ENCODE measurements at regions not wholly inside any gene's neighbourhood (a gene's known extent, or its start where the extent isn't known, plus 50 kb on each side); places are given as distances from the start of the nearest gene placed in this dataset.

DNA sequence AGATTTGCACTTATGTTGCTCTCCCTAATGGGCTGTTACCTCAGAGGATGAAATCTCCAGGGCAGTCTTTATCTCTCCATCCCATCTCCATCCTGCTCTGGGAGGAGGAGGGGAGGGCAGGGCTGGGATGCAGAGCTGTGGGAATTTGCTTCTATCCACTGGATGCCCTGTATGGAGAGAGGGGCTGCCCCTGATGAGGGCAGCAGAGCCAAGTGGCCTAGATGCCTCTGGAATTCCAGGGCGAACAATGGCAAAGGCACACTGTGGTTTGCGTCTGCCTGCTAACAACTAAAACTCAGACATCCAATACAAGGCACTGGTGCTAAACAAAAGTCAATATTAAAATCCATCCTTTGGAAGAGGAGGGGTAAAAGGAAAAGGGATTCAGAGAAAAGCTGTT, 165.1 kb downstream of the COG6 start:
- H3K4me3 Mint-ChIP-seq (ENCODE audit: unreplicated experiment): no peak overlapping the region
- H3K4me1 Mint-ChIP-seq (ENCODE audit: unreplicated experiment): peaks cover 8% of the 10 kb centered on the region
- H3K27ac Mint-ChIP-seq (ENCODE audit: unreplicated experiment): no peak overlapping the region
- no peaks in the 10 kb centered on the region for H3K9me3 Mint-ChIP-seq (ENCODE audit: unreplicated experiment)
- H3K36me3 Mint-ChIP-seq (ENCODE audit: unreplicated experiment): no peaks in the 10 kb centered on the region
- H3K27me3 Mint-ChIP-seq (ENCODE audit: unreplicated experiment): no peaks in the 10 kb centered on the region
- no peak for DNase-seq (ENCODE audit: extremely low spot score, unreplicated experiment)
- TF ChIP-seq, protein P1, sequence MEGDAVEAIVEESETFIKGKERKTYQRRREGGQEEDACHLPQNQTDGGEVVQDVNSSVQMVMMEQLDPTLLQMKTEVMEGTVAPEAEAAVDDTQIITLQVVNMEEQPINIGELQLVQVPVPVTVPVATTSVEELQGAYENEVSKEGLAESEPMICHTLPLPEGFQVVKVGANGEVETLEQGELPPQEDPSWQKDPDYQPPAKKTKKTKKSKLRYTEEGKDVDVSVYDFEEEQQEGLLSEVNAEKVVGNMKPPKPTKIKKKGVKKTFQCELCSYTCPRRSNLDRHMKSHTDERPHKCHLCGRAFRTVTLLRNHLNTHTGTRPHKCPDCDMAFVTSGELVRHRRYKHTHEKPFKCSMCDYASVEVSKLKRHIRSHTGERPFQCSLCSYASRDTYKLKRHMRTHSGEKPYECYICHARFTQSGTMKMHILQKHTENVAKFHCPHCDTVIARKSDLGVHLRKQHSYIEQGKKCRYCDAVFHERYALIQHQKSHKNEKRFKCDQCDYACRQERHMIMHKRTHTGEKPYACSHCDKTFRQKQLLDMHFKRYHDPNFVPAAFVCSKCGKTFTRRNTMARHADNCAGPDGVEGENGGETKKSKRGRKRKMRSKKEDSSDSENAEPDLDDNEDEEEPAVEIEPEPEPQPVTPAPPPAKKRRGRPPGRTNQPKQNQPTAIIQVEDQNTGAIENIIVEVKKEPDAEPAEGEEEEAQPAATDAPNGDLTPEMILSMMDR (IDR thresholded peaks at IDR 0.05): no peak

DNA sequence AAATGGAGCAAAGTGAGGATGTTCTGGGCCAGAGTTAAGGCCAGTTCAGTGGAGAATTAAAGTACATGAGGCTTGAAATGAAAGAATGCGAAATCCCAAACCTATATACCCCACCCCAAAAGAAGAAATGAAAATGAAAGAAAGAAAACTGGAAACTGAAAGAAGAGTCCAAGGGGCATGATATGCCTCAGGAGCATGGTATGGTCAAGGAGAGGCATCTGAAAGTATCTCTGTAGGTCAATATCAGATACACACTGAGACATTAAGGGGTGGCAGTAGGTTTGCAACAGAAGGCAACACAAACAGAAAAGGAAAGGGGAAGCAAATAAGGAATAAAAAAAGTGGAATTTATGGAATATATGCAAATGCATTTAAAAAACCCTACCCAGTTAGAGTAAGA, 166.5 kb downstream of the COG6 start:
- DNase-seq (ENCODE audit: extremely low spot score, unreplicated experiment): no peak
- Mint-ChIP-seq H3K4me1 (ENCODE audit: unreplicated experiment) (peaks cover 8% of the 10 kb centered on the region), H3K9me3 (ENCODE audit: unreplicated experiment) (no peaks in the 10 kb centered on the region), H3K4me3 (ENCODE audit: unreplicated experiment) (no peak overlapping the region), H3K27ac (ENCODE audit: unreplicated experiment) (no peak overlapping the region), H3K27me3 (ENCODE audit: unreplicated experiment) (no peaks in the 10 kb centered on the region), H3K36me3 (ENCODE audit: unreplicated experiment) (no peaks in the 10 kb centered on the region)
- TF ChIP-seq, protein P1 (IDR thresholded peaks at IDR 0.05): no peak

DNA sequence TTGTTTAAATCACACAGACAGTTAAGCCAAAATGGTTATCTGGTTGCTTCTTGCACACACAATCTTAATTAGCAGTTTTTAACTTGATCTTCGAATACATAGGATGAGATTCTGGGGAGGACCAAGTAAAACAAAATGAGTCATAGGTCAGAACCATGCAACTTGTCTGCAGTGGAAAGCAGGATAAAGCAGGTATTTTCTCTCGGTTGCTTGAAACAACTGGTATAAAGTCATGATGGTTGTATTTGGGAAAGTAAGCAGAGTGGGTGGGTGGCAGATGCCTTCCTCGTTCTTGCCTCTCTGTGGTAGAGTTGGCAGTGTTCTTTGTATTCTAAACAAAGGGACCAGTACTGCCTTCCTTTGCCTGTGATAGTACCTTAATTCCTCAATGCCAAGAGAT, 167.0 kb downstream of the COG6 start:
- no peak for DNase-seq (ENCODE audit: extremely low spot score, unreplicated experiment)
- TF ChIP-seq, protein P1 (IDR thresholded peaks at IDR 0.05): no peak
- no peaks in the 10 kb centered on the region for H3K9me3 Mint-ChIP-seq (ENCODE audit: unreplicated experiment)
- no peak overlapping the region for H3K27ac Mint-ChIP-seq (ENCODE audit: unreplicated experiment)
- no peaks in the 10 kb centered on the region for H3K27me3 Mint-ChIP-seq (ENCODE audit: unreplicated experiment)
- no peaks in the 10 kb centered on the region for H3K36me3 Mint-ChIP-seq (ENCODE audit: unreplicated experiment)
- H3K4me3 Mint-ChIP-seq (ENCODE audit: unreplicated experiment): no peak overlapping the region
- peaks cover 8% of the 10 kb centered on the region for H3K4me1 Mint-ChIP-seq (ENCODE audit: unreplicated experiment)

DNA sequence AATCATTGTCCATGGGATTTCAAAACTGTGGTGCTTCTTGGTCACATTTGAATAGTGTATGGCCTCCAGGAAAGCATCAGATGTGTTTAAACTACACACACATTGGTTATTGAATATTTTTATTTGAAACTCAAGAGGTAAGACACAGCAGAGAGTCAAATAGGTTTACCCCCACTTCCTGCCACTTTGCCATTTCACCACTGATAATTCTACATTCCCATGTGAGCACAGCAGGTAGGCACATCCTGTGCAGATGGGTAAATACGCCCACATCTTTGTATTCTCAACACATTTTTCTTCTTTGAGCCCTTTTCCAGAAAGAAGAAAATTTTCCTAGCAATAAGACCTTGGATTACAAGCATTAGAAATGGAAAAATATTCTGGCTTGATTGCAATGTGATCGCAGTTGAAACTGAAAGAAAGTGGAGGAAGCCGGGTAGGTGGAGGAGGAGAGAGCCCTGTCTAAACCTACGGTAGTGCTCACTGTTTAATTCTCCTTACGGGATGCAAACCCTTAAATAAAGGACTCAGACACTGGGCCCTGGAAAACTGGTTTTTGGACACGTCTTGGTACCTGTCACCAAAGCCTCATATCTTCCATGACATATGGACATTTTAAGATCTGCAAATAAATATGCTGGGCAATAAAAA, 167.7 kb downstream of the COG6 start:
- Mint-ChIP-seq H3K4me3 (ENCODE audit: unreplicated experiment) (no peak overlapping the region), H3K9me3 (ENCODE audit: unreplicated experiment) (no peaks in the 10 kb centered on the region), H3K27me3 (ENCODE audit: unreplicated experiment) (no peaks in the 10 kb centered on the region), H3K36me3 (ENCODE audit: unreplicated experiment) (no peaks in the 10 kb centered on the region), H3K27ac (ENCODE audit: unreplicated experiment) (no peak overlapping the region), H3K4me1 (ENCODE audit: unreplicated experiment) (peaks cover 8% of the 10 kb centered on the region)
- DNase-seq (ENCODE audit: extremely low spot score, unreplicated experiment): no peak
- TF ChIP-seq, protein P1 (IDR thresholded peaks at IDR 0.05): no peak

DNA sequence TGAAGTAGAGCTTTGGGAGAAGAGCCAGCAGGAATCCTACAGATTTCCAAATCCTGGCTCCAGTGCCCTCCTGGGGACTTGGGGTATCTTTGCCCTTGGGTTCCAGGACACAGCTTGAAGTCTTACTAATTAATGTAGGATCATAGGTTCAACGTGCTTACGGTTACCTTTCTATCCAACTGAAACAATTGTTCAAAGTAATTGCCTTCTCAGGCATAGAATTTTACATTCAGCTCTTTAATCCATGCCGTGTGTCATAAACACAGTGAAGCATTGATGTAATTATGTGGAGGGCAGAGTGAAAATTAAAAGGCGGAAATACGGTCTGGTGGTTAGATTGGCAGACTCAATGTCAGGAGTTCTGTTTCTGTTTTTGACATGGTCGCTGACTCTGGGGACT, 170.4 kb downstream of the COG6 start:
- H3K9me3 Mint-ChIP-seq (ENCODE audit: unreplicated experiment): peaks cover 11% of the 10 kb centered on the region
- peaks cover 2% of the 10 kb centered on the region for H3K4me1 Mint-ChIP-seq (ENCODE audit: unreplicated experiment)
- H3K4me3 Mint-ChIP-seq (ENCODE audit: unreplicated experiment): no peak overlapping the region
- no peaks in the 10 kb centered on the region for H3K27me3 Mint-ChIP-seq (ENCODE audit: unreplicated experiment)
- no peak overlapping the region for H3K27ac Mint-ChIP-seq (ENCODE audit: unreplicated experiment)
- TF ChIP-seq, protein P1 (IDR thresholded peaks at IDR 0.05): no peak
- H3K36me3 Mint-ChIP-seq (ENCODE audit: unreplicated experiment): no peaks in the 10 kb centered on the region
- DNase-seq (ENCODE audit: extremely low spot score, unreplicated experiment): no peak
